Pons (tissue), 1 donor: ENCODE measurements at regions not wholly inside any gene's neighbourhood (a gene's known extent, or its start where the extent isn't known, plus 50 kb on each side); places are given as distances from the start of the nearest gene placed in this dataset.
"Not testable (repeated sequence)": the region's sequence is repeated elsewhere in the genome, so short reads cannot be mapped to it uniquely, and the experiment has no call there.

Source experiments
- DNase-seq: peaks from one replicate; pipeline ENCODE4 v3.0.0-alpha.2; 2016; ENCODE audit warnings: low spot score

DNA sequence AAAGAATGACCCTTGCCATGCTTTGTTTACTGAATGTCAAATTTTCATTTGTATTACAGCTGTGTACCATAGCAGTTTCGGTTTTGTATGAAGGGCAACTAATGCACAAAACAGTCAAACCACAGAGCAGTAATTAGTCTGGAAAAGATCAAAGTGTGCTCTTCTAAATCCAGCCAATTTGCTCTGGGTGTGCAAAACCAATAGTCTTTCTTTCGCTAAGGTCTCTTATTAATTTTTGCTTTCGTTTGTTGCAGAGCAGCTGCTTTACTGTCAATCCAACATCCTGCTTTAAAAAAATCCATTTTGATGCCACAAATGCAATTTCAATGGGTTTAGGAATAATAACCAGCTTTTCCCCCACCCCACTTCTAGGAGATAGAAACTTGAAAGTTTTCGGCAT, 114.2 kb downstream of the BRMS1L start:
- no peak for DNase-seq

DNA sequence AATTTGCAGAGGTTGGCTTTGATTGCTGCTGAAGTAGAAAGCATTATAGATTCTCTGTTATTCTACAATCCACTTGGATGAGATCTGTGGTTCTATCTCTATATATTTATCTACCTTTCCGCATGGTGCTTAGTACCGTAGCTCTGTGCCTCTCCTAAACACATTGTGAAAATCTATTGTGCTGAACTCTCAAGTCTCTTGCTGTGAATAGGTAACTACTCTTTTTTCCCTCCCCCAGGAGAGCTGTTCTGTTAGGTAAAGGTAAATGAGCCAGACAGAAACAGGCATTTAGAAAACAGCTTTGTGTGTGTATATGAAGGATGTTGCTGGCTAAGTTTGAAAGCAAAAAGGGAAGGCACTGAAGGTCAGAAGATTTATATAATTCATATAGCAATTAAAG, 112.6 kb downstream of the BRMS1L start:
- DNase-seq: no peak

DNA sequence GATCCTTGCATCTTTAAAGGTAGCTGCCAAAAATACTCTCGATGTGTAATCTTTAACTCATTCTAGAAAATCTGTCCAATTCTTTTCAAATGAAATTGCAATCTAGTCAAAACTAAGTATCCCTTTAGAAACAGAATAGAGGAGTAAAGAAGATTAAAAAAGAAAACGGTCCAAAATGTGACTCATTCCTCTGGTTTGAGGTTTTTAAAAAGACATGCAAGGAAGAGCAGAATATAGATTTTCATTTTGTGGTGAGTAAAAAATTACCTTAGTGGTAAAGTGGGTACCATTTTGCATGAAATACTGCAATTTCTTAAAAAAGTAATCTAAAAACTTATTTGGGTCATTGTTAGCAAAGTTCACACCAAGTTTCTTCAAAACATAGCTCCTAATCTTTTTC, 108.4 kb downstream of the BRMS1L start:
- DNase-seq: no peak

DNA sequence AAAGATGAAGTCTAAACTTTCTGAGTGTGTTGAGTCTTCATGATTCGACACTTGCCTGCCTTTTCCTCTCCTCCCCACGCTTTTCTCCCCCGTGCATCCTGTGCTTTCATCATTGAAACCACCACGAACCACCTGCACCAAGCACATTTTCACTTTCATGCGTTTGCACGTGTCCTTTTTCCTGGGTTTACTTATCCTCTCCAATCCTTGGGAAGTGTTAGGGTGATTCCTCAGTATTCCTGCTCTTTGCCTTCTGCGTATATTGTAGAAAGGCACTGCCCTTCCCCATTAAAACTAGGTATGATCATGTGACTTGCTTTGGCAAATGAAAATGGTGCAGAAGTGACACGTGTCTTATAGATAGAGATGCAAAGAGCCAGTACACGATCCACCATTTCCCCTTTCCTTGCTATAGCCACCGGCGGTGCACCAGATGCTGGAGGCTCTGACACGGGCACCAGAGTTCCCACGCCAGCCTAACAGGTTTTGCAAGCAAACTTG, 106.6 kb downstream of the BRMS1L start:
- no peak for DNase-seq

DNA sequence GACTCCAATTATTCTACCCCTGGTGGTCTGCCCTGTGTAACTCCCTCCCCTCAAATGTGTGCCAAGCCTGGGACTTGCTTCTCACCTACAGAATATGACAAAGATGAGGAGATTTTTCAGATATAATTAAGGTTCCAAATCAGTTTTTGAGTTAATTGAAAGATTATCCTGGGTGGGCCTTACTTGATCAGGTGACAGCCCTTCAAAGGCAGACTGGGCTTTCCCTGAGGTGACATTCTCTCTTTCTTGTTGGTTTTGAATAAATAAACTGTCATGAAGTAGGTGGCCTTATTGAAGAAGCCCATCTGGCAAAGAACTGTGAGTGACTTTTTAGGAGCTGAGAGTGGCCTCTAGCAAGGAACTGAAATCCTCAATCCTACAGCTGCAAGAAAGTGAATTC, 106.0 kb downstream of the BRMS1L start:
- DNase-seq: no peak

DNA sequence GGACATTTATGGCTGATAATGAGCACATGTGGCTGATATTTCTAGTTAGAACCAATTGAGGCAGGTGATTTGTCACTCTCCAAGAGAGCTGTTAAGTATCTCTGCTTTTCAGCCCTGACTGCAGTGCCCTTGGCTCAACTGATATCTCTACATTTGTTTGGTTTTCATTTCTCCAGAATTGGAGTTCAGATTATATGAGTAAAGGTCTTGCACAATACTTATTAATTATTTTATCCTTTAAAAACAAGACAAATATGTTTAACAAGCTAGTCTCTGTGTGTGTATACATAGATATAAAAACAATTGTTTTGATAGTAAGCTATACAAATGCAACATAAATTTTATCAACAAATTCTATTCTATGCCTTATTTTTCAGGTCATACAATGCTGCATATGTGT, 105.2 kb downstream of the BRMS1L start:
- DNase-seq: no peak

DNA sequence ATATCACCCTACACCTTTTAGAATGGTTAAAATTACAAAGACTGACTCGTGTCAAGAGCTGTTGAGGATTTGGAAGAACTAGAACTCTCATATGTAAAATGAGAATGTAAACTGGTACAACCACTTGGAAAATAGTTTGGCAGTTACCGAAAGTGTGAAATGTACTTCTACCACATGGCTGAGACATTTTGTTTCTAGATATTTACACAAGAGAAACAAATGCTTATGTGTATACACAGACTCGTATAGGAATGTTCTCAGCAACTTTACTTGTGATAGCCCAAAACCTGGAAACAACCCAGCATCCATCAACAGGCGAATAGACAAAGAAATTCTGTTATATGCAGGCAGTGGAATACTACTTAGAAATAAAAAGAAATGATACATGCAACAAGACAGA, 103.0 kb downstream of the BRMS1L start:
- no peak for DNase-seq

DNA sequence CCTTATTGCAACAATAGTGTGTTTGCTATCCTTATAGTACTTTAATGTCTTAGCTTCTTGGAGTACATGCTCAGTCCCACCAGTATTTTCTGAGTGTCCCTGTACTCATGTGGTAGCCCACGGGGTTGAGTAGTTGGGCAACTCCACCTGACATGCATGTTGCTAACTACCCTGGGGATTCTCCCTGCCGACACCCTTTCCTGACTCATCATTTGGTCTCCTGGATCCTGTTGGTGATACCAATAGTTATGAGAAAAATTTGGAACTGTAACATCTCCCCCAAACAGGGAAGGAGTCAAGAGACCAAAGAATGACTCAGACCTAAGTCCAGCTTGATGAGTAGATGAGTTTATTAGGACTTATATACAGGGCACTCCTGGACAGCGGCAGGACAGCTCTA, 101.6 kb downstream of the BRMS1L start:
- DNase-seq: no peak

DNA sequence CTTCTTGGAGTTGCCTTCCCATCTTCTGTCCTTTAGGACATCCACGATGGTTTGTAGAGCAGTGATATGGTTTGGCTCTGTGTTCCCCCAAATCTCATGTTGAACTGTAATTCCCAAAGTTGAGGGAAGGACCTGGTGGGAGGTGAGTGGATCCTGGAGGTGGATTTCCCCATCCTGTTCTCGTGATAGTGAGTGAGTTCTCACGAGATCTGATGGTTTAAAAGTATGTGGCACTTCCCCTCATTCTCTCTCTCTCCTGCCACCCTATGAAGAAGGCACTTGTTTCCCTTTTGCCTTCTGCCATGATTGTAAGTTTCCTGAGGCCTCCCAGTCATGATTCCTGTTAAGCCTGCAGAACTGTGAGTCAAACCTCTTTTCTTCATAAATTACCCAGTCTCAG, 99.2 kb downstream of the BRMS1L start:
- no peak for DNase-seq

DNA sequence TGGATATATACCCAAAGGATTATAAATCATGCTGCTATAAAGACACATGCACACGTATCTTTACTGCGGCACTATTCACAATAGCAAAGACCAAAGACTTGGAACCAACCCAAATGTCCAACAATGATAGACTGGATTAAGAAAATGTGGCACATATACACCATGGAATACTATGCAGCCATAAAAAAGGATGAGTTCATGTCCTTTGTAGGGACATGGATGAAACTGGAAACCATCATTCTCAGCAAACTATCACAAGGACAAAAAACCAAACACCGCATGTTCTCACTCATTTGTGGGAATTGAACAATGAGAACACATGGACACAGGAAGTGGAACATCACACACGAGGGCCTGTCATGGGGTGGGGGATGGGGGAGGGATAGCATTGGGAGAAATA, 96.5 kb downstream of the BRMS1L start:
- DNase-seq: not testable (repeated sequence)

DNA sequence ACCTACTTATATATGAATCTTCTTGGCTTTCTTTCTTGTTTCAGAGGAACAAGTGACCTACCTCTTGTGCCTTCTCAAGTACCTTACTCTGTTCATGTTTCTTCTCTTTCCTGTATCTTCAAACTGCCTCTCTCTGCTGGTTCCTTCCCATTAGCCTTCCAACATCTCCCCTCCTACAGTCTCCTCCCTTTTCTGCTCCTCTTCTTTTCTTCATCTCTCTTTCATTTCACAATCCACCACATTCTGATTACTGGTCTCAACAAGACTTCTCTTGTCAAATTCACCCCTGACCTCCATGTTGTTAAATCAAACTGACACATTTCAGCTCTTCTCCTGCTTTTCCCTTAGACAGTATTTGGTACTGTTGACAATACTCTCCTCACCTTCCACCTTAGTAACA, 95.6 kb downstream of the BRMS1L start:
- no peak for DNase-seq
